HG03139 (cell line): ENCODE measurements at regions not wholly inside any gene's neighbourhood (a gene's known extent, or its start where the extent isn't known, plus 50 kb on each side); places are given as distances from the start of the nearest gene placed in this dataset.

Experiments
- ATAC-seq: cut with Tn5 transposase; IDR thresholded peaks from one replicate; pipeline ENCODE4 v1.9.1; 2021; ENCODE audit not compliant: unreplicated experiment

GRCh38 chr3:177824190-177824786 is 627.0 kb upstream of the TBL1XR1 start:
- ATAC-seq: no peak

- no peak for ATAC-seq
Observed at GRCh38 chr3:177824841-177825240, 627.6 kb upstream of the TBL1XR1 start.

- ATAC-seq: no peak
Observed at GRCh38 chr3:177826253-177826652, 629.0 kb upstream of the TBL1XR1 start.

GRCh38 chr3:177827511-177828207 is 630.4 kb upstream of the TBL1XR1 start:
- peak; percentile 64 for ATAC-seq

- ATAC-seq: no peak
Observed at GRCh38 chr3:177828208-177828565, 630.9 kb upstream of the TBL1XR1 start.

- no peak for ATAC-seq
Observed at GRCh38 chr3:177830411-177830849, 633.1 kb upstream of the TBL1XR1 start.

- no peak for ATAC-seq
Observed at GRCh38 chr3:177831361-177831760, 634.1 kb upstream of the TBL1XR1 start.

GRCh38 chr3:177832880-177833279 is 635.6 kb upstream of the TBL1XR1 start:
- ATAC-seq: no peak

GRCh38 chr3:177833332-177833731 is 636.0 kb upstream of the TBL1XR1 start:
- ATAC-seq: no peak

GRCh38 chr3:177835008-177835407 is 637.7 kb upstream of the TBL1XR1 start:
- no peak for ATAC-seq

GRCh38 chr3:177835917-177836316 is 638.6 kb upstream of the TBL1XR1 start:
- ATAC-seq: no peak

- ATAC-seq: no peak
Observed at GRCh38 chr3:177836671-177837070, 639.4 kb upstream of the TBL1XR1 start.

GRCh38 chr3:177837951-177838655 is 640.8 kb upstream of the TBL1XR1 start:
- no peak for ATAC-seq

- ATAC-seq: no peak
Observed at GRCh38 chr3:177838766-177839350, 641.6 kb upstream of the TBL1XR1 start.

GRCh38 chr3:177842302-177842701 is 645.0 kb upstream of the TBL1XR1 start:
- no peak for ATAC-seq

GRCh38 chr3:177842743-177843734 is 645.8 kb upstream of the TBL1XR1 start:
- ATAC-seq: no peak

- no peak for ATAC-seq
Observed at GRCh38 chr3:177852001-177852807, 654.9 kb upstream of the TBL1XR1 start.

GRCh38 chr3:177855021-177855420 is 657.7 kb upstream of the TBL1XR1 start:
- ATAC-seq: no peak

- ATAC-seq: no peak
Observed at GRCh38 chr3:177860184-177860583, 662.9 kb upstream of the TBL1XR1 start.

- ATAC-seq: no peak
Observed at GRCh38 chr3:177862962-177863491, 665.7 kb upstream of the TBL1XR1 start.
